Endothelial cell of umbilical vein (primary cell): ENCODE measurements at regions not wholly inside any gene's neighbourhood (a gene's known extent, or its start where the extent isn't known, plus 50 kb on each side); places are given as distances from the start of the nearest gene placed in this dataset.

Experiments
- BruUV-seq: library from RNA; stranded (reverse); fragments of 400-500 nt; replicated peaks from 2 replicates; lab custom pipeline; 2021; lab: Mats Ljungman, UMichigan
- CTCF ChIA-PET: fragments of 300-600, 350-600 bp; sonication (Branson Sonifier 250); formaldehyde crosslinking; loops from one replicate; lab custom pipeline; 2021; ENCODE audit warnings: antibody characterized with exemption, inconsistent platforms; lab: Charles Lee
- POLR2A ChIA-PET: fragments of 300-600, 350-600 bp; sonication (Branson Sonifier 250); formaldehyde crosslinking; loops from one replicate; lab custom pipeline; 2021; ENCODE audit warnings: antibody characterized with exemption, inconsistent platforms; lab: Charles Lee
- DNase-seq: peaks from one replicate; pipeline ENCODE4 v3.0.0-alpha.2; 2011; ENCODE audit warnings: low read depth, low spot score
- FAIRE-seq: peaks from 2 replicates; lab custom pipeline; 2011; peaks lifted over from hg19 to GRCh38; lab: Jason Lieb, UNC
- H2AFZ ChIP-seq: 2 replicates; pipeline ENCODE4 v1.6.0; 2012; ENCODE audit warnings: low read depth, low read length, control low read depth, inconsistent platforms
- H3K27ac ChIP-seq: 2 replicates; pipeline ENCODE4 v1.5.1; 2011; ENCODE audit warnings: low read depth, mild to moderate bottlenecking, control low read depth, low read length, moderate library complexity; ENCODE audit not compliant: insufficient read depth
- H3K27me3 ChIP-seq, 2 experiments: 2 replicates each; pipeline versions ENCODE4 v1.6.0 to v1.6.1; 2011; ENCODE audit warnings: low read length in 2 of 2, mixed read lengths in 1 of 2; ENCODE audit not compliant: control insufficient read depth in 2 of 2, insufficient read depth in 2 of 2
- H3K36me3 ChIP-seq, 2 experiments: 2 replicates in 1 of 2; 3 replicates in 1 of 2; pipeline ENCODE4 v1.5.1; 2011; ENCODE audit warnings: low read length in 2 of 2, mild to moderate bottlenecking in 1 of 2, moderate library complexity in 1 of 2; ENCODE audit not compliant: control insufficient read depth in 2 of 2, insufficient read depth in 2 of 2; ENCODE audit errors: extremely low read depth in 1 of 2
- H3K4me1 ChIP-seq: 3 replicates; pipeline ENCODE4 v1.5.1; 2011; ENCODE audit warnings: mild to moderate bottlenecking, low read length; ENCODE audit not compliant: control insufficient read depth, insufficient read depth; ENCODE audit errors: extremely low read depth
- H3K4me2 ChIP-seq: 2 replicates; pipeline ENCODE4 v1.6.1; 2011; ENCODE audit warnings: low read length, control low read depth, mixed read lengths; ENCODE audit not compliant: insufficient read depth
- H3K4me3 ChIP-seq, 3 experiments: fragments of 200-600 bp in 1 of 3; sonication (generic), shearing (Covaris generic) in 1 of 3; replicated peaks in 1 of 3; 2 replicates each; pipeline ENCODE4 v1.5.1; 2011 to 2016; ENCODE audit warnings: control low read depth in 3 of 3, low read length in 3 of 3, mild to moderate bottlenecking in 2 of 3, inconsistent platforms in 1 of 3, low read depth in 1 of 3, moderate library complexity in 1 of 3; ENCODE audit not compliant: insufficient read depth in 1 of 3
- H3K79me2 ChIP-seq: 2 replicates; pipeline ENCODE4 v1.6.0; 2012; ENCODE audit warnings: low read length, inconsistent platforms; ENCODE audit not compliant: control insufficient read depth, insufficient read depth
- H3K9ac ChIP-seq: replicated peaks from 2 replicates; pipeline ENCODE3; 2011; ENCODE audit warnings: low read length, control low read depth; ENCODE audit not compliant: insufficient read depth; ENCODE audit errors: extremely low read depth
- H3K9me1 ChIP-seq: replicated peaks from 3 replicates; pipeline ENCODE4 v1.6.0; 2011; ENCODE audit warnings: mild to moderate bottlenecking, low read length; ENCODE audit not compliant: control insufficient read depth, insufficient read depth; ENCODE audit errors: extremely low read depth
- H3K9me3 ChIP-seq: replicated peaks from 2 replicates; pipeline ENCODE4 v1.5.1; 2012; ENCODE audit warnings: low read length, inconsistent platforms; ENCODE audit not compliant: control insufficient read depth, insufficient read depth
- H4K20me1 ChIP-seq: replicated peaks from 2 replicates; pipeline ENCODE3; 2011; ENCODE audit warnings: mild to moderate bottlenecking, low read length; ENCODE audit not compliant: control insufficient read depth, insufficient read depth; ENCODE audit errors: extremely low read depth
- EZH2 ChIP-seq: IDR thresholded peaks from 2 replicates; pipeline ENCODE4 v1.6.1; 2012; ENCODE audit warnings: borderline replicate concordance, low read depth, mild to moderate bottlenecking, moderate library complexity, low read length, inconsistent platforms; ENCODE audit not compliant: severe bottlenecking
- FOS ChIP-seq: IDR thresholded peaks from 2 replicates; pipeline ENCODE4 v1.6.1; 2011; ENCODE audit warnings: mild to moderate bottlenecking, low read length, moderate library complexity, borderline replicate concordance; ENCODE audit not compliant: insufficient read depth
- GATA2 ChIP-seq: IDR thresholded peaks from 2 replicates; pipeline ENCODE4 v1.7.0; 2011; ENCODE audit warnings: low read depth, mild to moderate bottlenecking, moderate library complexity, mixed read lengths, low read length; ENCODE audit not compliant: insufficient read length, insufficient read depth
- JUN ChIP-seq: IDR thresholded peaks from 2 replicates; pipeline ENCODE4 v1.6.1; 2011; ENCODE audit warnings: borderline replicate concordance, low read depth; ENCODE audit not compliant: insufficient read length, insufficient read depth
- MAX ChIP-seq: IDR thresholded peaks from 2 replicates; pipeline ENCODE4 v1.6.1; 2011; ENCODE audit not compliant: insufficient read depth, insufficient read length
- MYC ChIP-seq: IDR thresholded peaks from one replicate; pipeline ENCODE4 v1.6.1; 2011; ENCODE audit warnings: mild to moderate bottlenecking, low read depth, low read length
- POLR2A ChIP-seq: IDR thresholded peaks from 2 replicates; pipeline ENCODE4 v1.6.1; 2012; ENCODE audit warnings: low read depth, mild to moderate bottlenecking, control low read depth, low read length
- POLR2AphosphoS5 ChIP-seq: IDR thresholded peaks from 2 replicates; pipeline ENCODE4 v1.6.1; 2012; ENCODE audit warnings: low read depth, mild to moderate bottlenecking, control low read depth, low read length, moderate library complexity; ENCODE audit not compliant: insufficient read depth
- dilution Hi-C: fragments of 300-500 bp; cut with MboI; formaldehyde crosslinking; loops from one replicate; pipeline ENCODE4 v1.15.0; 2019; ENCODE audit warnings: low sequenced_read_pairs; ENCODE audit not compliant: extremely low pct_ligation_motif_present
- intact Hi-C: fragments of 100-400 bp; cut with micrococcal nuclease; formaldehyde crosslinking; loops from one replicate; pipeline ENCODE4 v1.10.0; 2022
- TF ChIP-seq, protein P1 (sequence below), 2 donors: IDR thresholded peaks; 1 replicate in 1 of 2; 2 replicates in 1 of 2; pipeline ENCODE4 v1.5.1; 2011; ENCODE audit warnings: low read length in 2 of 2, mild to moderate bottlenecking in 2 of 2, moderate library complexity in 2 of 2, control low read depth in 1 of 2, inconsistent platforms in 1 of 2, low read depth in 1 of 2; ENCODE audit not compliant: insufficient read depth in 1 of 2; ENCODE audit errors: extremely low read depth in 1 of 2

DNA sequence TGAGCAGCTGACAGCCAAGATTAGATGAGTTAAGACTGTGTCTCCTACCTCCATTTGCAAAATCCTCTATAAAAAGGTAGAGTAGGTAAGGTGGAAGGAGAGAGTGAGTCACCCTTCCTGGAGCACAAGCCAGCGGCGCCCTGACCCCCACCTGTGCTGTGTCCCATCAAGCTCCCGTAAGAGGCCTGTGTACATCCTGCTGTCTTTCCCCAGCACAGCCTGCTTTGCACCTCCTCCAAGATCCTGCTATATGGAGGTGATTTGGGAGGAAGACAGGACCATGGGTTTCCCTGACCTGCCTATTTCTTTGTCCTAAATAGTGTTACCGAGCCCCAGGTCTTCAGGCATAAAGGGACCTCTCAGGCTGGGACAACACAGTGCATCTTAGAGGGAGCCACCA, 62.3 kb upstream of the UQCRFS1 start:
- dilution Hi-C loops, result no loop called here
- TF ChIP-seq POLR2AphosphoS5 (no peak), GATA2 (no peak), FOS (no peak), JUN (no peak), MYC (no peak), EZH2 (no peak), MAX (no peak), POLR2A (no peak)
- TF ChIP-seq, protein P1, sequence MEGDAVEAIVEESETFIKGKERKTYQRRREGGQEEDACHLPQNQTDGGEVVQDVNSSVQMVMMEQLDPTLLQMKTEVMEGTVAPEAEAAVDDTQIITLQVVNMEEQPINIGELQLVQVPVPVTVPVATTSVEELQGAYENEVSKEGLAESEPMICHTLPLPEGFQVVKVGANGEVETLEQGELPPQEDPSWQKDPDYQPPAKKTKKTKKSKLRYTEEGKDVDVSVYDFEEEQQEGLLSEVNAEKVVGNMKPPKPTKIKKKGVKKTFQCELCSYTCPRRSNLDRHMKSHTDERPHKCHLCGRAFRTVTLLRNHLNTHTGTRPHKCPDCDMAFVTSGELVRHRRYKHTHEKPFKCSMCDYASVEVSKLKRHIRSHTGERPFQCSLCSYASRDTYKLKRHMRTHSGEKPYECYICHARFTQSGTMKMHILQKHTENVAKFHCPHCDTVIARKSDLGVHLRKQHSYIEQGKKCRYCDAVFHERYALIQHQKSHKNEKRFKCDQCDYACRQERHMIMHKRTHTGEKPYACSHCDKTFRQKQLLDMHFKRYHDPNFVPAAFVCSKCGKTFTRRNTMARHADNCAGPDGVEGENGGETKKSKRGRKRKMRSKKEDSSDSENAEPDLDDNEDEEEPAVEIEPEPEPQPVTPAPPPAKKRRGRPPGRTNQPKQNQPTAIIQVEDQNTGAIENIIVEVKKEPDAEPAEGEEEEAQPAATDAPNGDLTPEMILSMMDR (IDR thresholded peaks at IDR 0.05; ENCODE audit: extremely low read depth in 1 of 2, insufficient read depth in 1 of 2, low read depth in 1 of 2, low read length in 2 of 2), result no peak
- Histone ChIP-seq H3K36me3 (no peaks in the 10 kb centered on the region), H2AFZ (no peak overlapping the region), H3K79me2 (no peaks in the 10 kb centered on the region), H3K4me2 (no peak overlapping the region), H3K9me1 (no peaks in the 10 kb centered on the region), H3K4me3 (no peak overlapping the region), H3K9me3 (peaks cover 5% of the 10 kb centered on the region), H3K27ac (no peak overlapping the region), H4K20me1 (no peaks in the 10 kb centered on the region), H3K9ac (no peak overlapping the region), H3K27me3 (no peaks in the 10 kb centered on the region), H3K4me1 (no peaks in the 10 kb centered on the region)
- ChIA-PET POLR2A (no interaction called here), CTCF (no interaction called here)
- FAIRE-seq, result no peak
- BruUV-seq, result no TSS peak
- intact Hi-C loops, result no loop called here
- no peak for DNase-seq
